GM19238 (cell line): ENCODE measurements at regions not wholly inside any gene's neighbourhood (a gene's known extent, or its start where the extent isn't known, plus 50 kb on each side); places are given as distances from the start of the nearest gene placed in this dataset.

Source experiments
- DNase-seq: peaks from one replicate; pipeline ENCODE4 v3.0.0; 2011; ENCODE audit warnings: low spot score; ENCODE audit not compliant: insufficient read length

DNA sequence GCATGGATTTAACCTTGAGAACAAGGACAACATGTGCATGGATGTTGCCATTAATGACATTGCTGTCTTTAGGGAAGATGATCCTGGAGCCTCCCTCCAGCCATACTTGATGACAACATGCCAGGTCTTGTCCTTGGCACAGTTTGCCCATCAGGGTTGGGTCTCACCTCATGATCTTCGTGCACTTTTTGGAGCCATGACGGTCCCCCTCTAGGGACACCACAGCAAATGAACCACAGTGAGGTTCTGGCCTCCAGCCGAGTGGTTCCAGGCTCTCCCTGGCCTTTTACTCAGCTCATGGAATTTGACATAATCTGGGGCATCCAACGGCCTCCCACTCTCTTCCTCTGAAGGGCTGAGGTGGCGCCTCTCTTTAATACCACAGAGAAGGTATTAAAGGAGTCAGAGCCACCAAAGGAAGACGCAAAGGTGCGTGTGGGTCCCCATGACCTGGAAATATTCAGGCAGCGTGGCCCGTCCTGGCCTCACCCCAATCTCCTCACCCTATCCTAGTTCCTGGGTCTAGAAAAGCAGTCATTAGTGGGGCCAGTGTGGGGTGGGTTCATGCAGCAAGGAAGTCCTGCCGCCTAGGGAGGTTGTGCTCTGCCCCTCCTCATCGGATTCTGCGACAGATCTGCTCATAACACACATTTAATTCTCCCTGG, 184.8 kb downstream of the CXCL12 start:
- no peak for DNase-seq

DNA sequence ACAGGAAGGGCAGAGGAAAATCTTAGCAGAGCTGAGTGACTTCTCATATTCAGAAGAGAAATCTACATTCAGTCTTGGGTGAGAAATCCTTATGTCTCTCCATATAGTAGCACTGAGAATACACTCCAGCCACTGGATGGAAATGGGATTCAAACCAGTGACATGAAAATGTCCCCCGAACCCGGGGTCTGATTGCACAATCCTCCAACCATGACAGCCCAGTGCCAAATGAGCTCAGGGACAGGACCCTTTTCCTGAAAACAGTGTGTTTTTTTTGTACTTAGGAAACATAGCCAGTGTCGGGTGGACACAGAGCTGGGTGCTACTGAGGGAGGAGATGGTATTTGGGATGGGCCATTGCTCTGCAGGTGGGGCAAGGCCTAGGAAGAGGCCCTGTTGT, 185.6 kb downstream of the CXCL12 start:
- DNase-seq: no peak

DNA sequence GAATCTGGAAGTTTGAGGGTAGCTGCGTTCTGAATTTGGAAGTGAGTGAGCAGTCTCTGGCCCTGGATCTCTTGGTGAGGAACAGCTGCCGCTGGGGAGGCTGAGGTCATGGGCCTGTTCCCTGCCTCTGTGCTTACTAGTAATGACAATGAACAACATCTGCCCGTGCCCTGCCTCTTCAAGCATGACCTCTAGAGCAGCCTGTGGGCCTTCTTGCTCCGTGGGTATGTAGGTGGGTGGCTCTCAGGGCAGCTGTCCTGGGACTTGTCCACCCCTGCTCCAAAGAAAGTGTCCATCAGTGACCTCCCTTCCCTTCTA, 186.2 kb downstream of the CXCL12 start:
- no peak for DNase-seq

DNA sequence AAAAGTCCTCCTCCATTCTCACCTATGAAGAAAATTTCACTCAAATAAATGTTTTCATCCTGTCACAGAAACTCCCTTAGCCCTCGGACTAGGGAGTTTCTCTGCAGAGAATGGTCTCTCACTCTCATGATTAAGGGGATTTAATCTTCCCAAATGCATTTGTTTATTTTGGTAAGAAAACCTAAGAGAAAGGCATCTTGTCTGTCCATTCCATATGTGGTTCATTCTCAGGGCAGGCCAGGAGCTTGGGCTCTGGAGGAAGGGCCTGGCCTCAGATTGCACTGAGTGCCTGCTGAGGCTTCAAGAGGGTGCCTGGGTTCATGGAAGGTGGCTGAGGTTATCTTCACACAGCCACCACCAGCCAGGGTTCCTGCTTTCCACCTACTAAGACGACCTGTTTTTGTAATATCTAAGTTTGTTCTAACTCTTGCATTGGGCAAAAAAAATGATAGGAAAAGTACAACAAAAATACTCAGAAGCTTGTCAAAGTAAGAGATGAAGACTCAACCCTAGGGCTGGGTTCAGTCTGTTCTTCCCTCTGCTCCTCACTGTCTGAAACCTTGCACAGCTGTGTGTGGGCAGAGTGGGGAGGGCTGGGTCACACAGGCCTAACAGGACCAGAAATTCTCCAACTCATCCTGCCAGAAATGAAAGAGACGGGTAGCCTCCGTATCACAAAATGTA, 186.7 kb downstream of the CXCL12 start:
- no peak for DNase-seq

DNA sequence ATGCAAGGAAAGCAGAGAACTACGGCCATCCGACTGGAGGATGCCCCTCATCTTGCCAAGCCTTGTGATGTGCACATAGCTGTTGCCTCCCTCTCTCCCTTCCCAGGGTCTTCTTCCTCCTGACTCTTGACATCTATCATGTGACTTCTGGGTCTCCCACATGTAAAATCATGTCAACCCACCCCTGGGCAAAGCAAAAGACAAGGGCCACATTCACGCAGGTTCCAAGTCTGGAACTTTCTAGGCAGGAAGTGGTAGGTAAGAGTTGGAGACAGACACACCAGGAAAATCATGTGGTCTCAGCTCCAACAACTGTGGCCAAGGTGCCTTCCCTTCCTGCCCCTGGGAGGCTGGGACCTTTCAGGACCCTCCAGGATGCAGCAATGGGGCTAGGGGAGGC, 187.3 kb downstream of the CXCL12 start:
- no peak for DNase-seq

DNA sequence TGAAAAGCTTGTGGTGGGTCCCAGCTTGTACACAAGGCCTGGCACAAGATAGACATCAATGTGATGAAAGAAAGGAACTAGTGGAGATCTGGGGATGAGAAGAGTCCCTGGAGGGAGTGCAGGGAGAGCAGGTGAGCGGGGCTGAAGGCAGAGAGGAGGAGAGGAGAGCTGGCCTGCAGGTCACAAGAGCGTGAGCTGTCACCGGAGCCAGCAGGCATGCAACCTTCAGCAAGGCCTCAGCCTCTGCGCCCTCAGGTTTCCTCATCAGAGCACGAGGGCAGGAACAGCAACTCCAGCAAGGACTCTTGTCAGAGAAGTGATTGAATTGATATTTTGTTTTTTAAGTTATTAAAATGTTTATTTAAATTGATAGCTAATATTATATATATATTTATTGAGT, 188.6 kb downstream of the CXCL12 start:
- no peak for DNase-seq

DNA sequence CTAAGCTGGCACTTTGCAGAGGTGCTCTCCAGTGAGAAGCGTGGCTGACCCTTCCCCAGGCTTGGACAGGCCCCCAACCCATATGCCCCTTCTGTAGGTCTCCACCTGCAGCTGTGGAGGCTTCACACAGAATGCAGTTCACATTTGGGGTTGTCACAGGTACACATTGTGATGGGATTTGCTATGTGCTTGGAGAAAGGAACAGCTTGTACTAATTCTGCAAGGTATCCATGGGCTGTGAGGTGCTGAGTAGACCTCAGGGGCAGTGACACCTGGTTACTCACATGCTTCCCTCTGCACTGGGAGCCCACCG, 188.9 kb downstream of the CXCL12 start:
- DNase-seq: no peak

DNA sequence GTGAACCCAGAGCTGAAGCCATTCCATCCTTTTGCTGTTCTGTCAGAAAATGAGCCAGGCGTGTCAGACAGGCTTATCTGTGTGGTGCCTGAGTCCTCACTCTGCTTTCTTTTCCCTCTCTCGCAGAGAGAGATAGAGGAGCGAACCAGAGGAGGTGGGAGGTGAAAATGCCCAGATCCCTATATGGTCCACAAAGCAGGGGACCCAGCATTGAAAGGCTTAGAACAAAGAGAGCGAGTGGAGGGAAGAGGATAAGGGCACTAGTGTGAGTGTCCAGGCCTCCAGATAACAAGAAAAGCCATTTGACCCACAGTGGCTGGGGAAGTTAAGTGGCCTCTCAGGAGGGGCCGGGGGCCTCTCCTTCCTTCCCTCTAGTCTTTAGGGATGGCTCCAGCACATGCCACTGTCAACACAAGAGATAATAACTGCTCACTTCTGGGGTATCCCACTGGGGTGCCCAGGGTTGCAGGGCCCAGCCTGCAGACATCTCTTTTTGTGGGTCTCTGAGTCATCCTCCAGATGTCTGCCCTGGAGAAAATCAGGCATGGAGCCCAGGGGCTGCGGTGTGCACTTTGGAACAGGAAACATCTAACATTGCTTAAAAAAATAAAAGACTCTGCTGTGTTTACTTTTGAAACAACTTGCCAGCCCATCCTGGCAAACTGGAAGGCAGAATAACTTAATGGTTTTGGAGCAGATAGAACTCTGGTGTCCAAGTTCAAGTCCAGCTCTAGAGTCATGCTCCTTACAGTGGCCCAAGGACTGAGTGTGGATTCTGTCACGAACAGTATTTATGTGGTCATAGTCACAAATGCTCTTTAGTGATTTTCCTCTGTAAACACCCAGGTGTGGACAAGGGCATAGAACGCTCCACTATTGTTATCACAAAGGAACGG, 189.5 kb downstream of the CXCL12 start:
- no peak for DNase-seq

DNA sequence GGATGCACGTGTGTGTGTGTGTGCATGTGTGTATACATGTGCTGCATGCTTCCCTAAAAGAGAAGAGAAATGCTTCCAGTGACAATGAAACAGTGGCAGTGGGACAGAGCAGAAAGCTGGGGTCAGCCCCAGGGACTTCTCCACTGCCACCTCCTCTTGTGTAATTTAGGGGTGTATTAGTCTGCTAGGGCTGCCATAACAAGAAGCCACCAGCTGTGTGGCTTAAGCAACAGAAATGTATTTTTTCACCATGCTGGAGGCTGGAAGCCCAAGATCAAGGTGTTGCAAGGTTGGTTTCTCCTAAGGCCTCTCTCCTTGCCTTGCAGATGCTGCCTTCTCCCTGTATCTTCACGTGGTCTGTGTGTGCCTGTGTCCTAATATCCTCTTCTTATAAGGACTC, 190.5 kb downstream of the CXCL12 start:
- DNase-seq: no peak

DNA sequence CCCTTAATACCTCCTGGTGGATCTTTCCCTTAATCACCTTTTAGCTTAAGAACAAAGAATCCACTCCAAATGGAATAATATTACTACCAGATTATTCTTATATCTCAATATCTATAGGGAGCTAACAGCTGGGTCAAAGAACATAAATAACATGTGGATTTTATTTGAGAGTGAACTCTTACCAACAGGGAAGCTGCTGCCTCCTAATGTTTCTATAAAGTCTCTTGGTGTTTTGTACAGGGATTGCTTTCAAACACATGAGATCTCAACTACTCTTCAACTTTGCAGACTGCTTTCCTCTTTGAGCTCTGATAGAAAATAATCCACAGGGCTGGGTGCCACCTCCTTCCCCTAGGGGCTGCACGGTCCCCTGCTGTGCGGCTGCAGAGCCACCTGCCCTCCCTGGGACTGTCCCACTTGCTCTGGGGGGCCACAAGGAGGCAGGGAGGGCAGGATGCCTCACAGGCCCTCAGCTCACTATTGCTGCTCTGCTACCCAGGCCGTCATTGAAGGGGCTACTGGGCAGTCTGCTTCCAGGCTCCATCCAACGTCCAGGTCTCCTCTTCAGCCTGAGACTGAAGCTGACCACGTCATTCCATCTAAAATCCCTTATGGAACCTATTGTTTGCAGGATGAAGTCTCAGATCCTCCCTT, 191.2 kb downstream of the CXCL12 start:
- DNase-seq: no peak

DNA sequence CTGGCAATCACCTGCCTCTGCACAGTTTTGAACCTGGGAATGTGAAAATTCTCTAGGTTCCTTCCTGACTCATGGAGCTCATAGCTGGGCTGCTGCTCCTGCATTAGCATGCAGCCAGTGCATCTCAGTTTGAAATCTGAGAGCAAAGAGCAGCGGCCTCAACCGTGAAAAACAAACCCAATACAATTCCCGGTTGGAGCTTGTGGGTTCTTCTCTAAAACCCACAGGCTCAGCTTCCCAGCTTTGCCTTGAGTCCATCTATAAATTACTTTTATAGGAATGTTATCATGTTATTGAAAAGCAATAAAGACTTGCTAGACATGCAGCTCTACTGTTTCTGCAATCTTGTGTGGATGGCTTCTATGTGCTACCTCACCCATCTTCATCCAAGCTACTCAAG, 191.7 kb downstream of the CXCL12 start:
- no peak for DNase-seq

DNA sequence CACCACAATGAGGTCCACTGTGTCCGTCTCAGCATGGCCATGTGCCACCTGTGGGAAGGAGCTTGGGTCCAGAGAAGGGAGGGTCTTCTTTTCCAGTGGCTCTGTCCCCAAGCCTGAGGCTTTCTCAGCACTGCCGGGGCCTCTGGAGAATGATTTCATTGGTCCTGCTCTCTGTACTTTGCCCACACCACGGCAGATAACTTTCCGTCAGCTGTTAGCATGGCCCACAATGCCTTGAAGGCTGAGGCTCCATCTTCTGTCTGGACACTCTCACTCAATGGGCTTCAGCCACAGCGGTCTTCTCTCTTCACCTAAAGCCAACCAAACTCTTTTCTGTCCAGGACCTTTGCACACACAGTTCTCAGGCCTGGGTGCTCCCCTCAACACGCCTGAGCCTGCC, 192.5 kb downstream of the CXCL12 start:
- DNase-seq: no peak

DNA sequence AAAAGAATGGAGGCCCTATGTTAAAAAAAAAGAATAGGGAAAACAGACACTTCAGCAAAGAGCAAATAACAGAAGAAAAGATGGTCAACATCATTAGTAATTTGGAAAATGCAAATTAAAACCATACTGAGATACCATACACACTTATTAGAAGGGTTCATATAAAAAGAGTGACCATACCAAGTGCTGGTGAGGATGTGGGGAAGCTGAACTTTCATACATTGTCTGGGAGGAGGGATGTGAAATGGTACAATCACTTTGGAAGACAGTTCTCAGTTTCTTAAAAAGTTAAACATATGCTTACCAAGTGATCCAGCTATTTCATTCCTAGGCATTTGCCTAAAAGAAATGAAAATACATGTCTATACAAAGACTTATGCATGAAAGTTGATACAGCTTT, 194.4 kb downstream of the CXCL12 start:
- DNase-seq: no peak

DNA sequence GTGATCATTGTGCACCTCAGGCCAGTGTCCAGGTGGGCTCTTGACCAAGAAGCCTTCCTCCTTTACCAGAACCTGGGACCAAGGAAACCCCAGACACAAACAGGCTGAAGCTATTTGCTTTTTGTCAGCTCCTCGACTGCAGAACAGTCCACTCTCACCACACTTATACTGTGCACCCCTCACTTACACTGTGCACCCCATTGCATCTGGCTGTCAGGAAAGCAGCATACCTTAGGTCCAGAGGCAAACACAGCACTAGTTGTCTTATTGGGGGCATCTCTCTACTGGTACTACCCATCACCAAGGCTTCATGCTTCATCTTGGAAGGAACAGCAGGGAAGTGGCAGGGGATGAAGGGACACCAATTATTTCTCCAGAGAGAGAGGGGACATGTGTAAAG, 198.1 kb downstream of the CXCL12 start:
- no peak for DNase-seq

DNA sequence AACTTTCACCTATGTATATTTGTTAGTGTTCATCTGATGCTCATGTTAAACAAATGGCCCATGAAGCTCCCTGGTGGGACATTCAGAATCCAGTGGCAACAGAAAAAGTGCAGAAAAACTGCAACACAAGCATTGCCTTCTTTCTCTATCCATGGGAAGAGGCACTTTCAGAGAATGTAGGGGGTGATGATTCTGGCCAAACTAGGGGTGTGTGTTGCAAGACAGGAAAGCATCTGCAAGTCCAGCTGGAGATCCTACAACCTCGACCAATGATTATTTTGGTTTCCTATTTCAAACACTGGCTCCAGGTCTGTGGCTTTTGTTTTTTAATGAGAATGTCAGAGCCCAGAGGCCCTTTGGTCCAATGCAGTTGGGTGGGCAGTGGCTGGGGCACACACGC, 198.7 kb downstream of the CXCL12 start:
- DNase-seq: no peak

DNA sequence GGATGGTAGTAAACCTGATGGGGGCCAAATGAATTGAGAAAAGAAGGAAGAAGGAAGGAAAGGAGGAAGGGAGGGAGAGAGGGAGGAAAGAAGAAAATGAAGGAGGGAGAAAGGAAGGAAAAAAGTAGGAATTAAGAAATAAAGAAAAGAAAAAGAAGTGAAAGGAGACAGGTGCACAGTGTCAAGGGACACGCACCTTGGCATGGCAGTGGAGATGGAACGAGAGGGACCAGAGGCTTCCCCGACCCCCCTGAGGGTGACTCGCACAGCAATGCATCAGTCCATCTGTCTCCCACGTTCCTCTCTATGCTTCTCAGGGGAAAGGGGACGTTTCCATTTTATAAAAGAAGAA, 199.6 kb downstream of the CXCL12 start:
- no peak for DNase-seq

DNA sequence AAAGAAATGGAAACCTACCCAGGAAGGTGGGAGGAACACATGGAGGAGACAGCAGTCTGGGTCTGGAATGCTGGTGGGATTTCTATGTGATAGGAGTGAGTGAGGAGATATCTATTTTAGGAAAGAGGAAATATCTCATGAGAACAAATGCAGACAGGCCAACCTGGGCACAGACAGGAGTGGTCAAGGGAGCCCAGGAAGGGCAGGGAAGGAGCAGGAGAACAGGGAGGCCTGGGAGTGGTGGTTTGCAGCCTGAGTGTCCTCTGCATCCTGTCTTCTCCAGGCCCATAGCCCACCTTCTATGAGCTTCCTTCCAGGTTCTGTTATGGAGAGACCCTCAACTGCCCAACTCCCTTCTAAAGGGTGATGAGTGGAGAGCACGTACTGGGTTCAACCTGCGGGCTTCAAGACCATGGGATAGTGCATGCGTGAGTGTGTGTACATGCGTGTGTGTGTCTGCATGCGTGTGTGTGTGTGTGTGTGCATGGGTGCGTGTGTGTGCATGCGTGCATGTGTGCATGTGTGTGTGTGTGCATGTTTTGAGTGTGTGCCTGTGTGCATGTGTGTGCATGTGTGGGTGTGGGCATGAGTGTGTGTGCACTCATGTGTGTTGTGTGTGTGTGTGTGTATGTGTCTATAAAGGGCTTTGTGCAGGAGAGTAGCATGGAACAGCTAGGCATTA, 200.1 kb downstream of the CXCL12 start:
- no peak for DNase-seq

DNA sequence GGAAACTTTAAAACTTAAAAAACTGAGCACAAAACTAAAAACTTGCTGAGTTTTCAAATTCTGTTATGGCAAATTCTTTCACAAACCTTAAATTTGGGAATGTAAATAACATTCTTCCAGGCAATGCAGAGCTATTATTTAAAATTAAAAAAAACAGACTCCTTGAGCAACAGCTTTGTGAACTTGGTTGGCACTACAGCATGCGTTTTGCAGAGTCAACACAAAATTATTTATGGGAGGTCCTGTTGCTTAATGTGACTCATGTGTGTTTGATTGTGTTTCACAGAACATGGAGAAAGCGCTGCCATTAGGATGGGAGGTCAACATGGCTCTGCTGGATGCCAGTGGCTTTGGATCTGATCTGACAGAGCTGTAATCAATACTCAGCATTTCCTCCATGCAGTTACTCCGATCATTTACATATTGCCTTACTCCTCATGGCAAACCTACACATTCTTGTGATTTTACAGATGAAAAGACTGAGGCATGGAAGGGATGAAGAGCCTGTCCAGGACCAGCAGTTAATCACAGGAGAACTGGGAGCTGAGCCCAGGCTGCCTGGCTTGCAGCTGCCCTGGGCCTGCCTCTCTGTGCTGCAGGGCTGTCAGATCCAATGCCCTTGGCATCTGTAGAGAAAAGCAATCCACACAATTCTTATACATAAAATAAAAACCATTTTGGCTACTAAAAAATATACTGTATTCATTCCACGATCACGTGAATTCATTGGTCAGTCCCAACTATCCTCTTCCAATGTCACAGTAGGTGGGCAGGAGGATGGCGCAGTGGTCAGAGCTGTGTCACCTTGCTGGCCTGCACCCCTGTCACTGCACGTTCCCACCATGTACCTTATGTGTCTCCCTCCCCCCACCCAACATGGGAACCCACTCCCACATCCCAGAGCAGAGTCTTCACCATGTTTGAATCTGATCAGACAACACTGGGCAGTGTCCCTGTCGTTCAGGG, 200.9 kb downstream of the CXCL12 start:
- DNase-seq: no peak

DNA sequence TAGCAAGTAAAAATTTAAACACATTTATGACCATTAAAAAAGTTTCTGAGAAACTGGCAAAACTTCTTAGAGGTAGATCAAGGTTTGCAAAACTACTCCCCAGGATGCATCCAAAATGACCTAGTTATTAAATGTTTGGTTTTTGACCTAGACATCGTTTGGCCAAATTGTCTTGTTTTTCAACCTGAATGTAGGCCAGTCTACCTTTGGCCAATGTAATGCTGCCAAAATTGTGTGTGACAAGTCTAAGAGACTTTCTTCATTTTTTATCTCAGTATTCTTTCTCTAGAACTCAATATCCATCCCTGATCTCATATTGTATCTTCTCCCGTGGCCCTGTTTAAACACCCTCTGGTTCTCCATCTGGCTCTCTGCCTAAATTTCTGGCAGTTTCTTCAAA, 202.0 kb downstream of the CXCL12 start:
- DNase-seq: no peak

DNA sequence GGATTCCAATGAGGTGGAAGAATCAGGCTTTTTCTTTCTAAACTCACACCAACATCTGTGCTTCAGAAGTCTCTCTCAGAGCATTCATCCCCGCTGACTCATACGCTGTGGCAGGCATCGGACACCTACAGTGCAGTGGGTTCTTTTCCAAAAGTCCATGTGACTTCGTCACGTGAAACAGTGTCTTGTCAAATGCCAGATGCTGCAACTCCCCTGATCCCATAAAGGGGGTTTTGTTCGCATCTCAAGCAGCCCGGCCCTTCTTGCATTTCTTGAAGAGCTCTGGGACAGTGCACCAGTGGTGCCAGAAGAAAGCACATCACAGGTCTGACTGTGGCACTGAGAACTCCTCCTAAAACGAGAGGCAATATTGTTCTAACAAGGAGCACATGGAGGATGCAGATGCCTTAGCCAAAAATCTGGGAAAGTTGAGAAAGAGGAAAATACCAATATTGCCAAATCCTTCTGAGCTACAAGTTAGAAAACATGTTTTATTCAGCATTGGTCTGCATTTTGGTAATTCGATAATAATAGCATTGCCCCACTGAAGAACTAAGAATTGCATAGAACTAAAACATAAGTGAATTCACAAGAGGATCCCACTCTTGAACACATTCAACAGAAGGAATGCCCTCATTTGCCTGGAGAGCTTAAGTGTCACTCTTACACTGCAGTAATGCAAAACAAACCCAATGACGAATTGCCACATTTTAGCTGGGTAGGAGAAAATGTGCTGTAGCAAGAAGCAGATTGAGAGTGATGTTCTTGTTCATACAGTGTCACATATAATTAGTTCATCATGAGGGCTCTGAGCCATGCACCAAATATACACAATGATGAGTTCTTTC, 204.4 kb downstream of the CXCL12 start:
- no peak for DNase-seq
